OCI-LY3 (cell line): ENCODE measurements at regions not wholly inside any gene's neighbourhood (a gene's known extent, or its start where the extent isn't known, plus 50 kb on each side); places are given as distances from the start of the nearest gene placed in this dataset.

Experiments
- H2AFZ ChIP-seq: fragments of 200-600, 300-600 bp; shearing (Covaris generic); 2 replicates; pipeline ENCODE4 v1.6.0; 2014; ENCODE audit warnings: antibody characterized with exemption, low read depth, low read length
- H3K27ac ChIP-seq: fragments of 200-600, 300-600 bp; sonication (generic); 2 replicates; pipeline ENCODE4 v1.5.1; 2014; ENCODE audit warnings: mild to moderate bottlenecking, low read length, moderate library complexity, mixed read lengths
- H3K27me3 ChIP-seq: fragments of 200-600, 300-600 bp; sonication (generic); 2 replicates; pipeline ENCODE4 v1.6.1; 2014; ENCODE audit warnings: low read depth, low read length, mixed read lengths
- H3K36me3 ChIP-seq: fragments of 200-600, 300-600 bp; sonication (generic); replicated peaks from 2 replicates; pipeline ENCODE3; 2014; ENCODE audit warnings: low read depth, low read length, mixed read lengths
- H3K4me1 ChIP-seq: fragments of 300-600, 200-600 bp; sonication (generic); 2 replicates; pipeline ENCODE4 v1.6.1; 2014; ENCODE audit warnings: low read length, mixed read lengths
- H3K4me2 ChIP-seq: fragments of 200-600, 300-600 bp; sonication (generic); 2 replicates; pipeline ENCODE4 v1.6.1; 2014; ENCODE audit warnings: low read length, mixed read lengths
- H3K4me3 ChIP-seq: fragments of 300-600, 200-600 bp; sonication (generic); 2 replicates; pipeline ENCODE4 v1.5.1; 2014; ENCODE audit warnings: antibody characterized with exemption, mild to moderate bottlenecking, low read length, moderate library complexity
- H3K79me2 ChIP-seq: fragments of 300-600, 200-600 bp; shearing (Covaris generic); 2 replicates; pipeline ENCODE4 v1.6.1; 2014; ENCODE audit warnings: mild to moderate bottlenecking, low read length, mixed read lengths
- H3K9ac ChIP-seq: fragments of 300-600, 200-600 bp; shearing (Covaris generic); 2 replicates; pipeline ENCODE4 v1.6.0; 2014; ENCODE audit warnings: mild to moderate bottlenecking, low read length, moderate library complexity
- H3K9me3 ChIP-seq: fragments of 200-600, 300-600 bp; shearing (Covaris generic); 2 replicates; pipeline ENCODE4 v1.6.1; 2014; ENCODE audit warnings: low read length, mixed read lengths; ENCODE audit not compliant: insufficient read depth
- H4K20me1 ChIP-seq: fragments of 200-600, 300-600 bp; sonication (generic); 2 replicates; pipeline ENCODE4 v1.6.1; 2016; ENCODE audit warnings: low read length, mixed read lengths; ENCODE audit not compliant: insufficient read depth
- CTCF ChIP-seq: fragments of 200-600, 300-600 bp; sonication (generic); IDR thresholded peaks from 2 replicates; pipeline ENCODE4 v1.5.1; 2014; ENCODE audit warnings: antibody characterized with exemption, low read length, low read depth
- EZH2phosphoT487 ChIP-seq: fragments of 200-600 bp; shearing (Covaris generic); IDR thresholded peaks from 2 replicates; pipeline ENCODE4 v1.6.1; 2018; ENCODE audit warnings: antibody characterized with exemption, mixed run types, low read depth

GRCh38 chr5:111954516-111955395, 197.8 kb upstream of the NREP start:
- peak overlapping the region; percentile 63 for H3K27ac ChIP-seq
- no peaks in the 10 kb centered on the region for H3K27me3 ChIP-seq
- no peaks in the 10 kb centered on the region for H3K9me3 ChIP-seq
- H3K4me1 ChIP-seq = peaks cover 30% of the 10 kb centered on the region
- H3K9ac ChIP-seq = peak overlapping the region; percentile 44
- H3K36me3 ChIP-seq = no peaks in the 10 kb centered on the region
- H3K4me2 ChIP-seq = peak overlapping the region; percentile 78
- H3K4me3 ChIP-seq = peak overlapping the region; percentile 58
- peak overlapping the region; percentile 80; the same call in 1 of the 2 replicates for H2AFZ ChIP-seq
- H3K79me2 ChIP-seq = no peaks in the 10 kb centered on the region
- TF ChIP-seq EZH2phosphoT487 (no peak), CTCF (no peak)
- no peaks in the 10 kb centered on the region for H4K20me1 ChIP-seq

GRCh38 chr5:111953351-111954127, 196.5 kb upstream of the NREP start:
- TF ChIP-seq EZH2phosphoT487 = no peak
- TF ChIP-seq CTCF = no peak
- Histone ChIP-seq H3K27ac (no peak overlapping the region), H3K79me2 (no peaks in the 10 kb centered on the region), H3K36me3 (no peaks in the 10 kb centered on the region), H3K4me1 (peaks cover 30% of the 10 kb centered on the region), H3K4me3 (no peak overlapping the region), H3K9ac (no peak overlapping the region), H3K9me3 (no peaks in the 10 kb centered on the region), H3K4me2 (peak overlapping the region; percentile 78), H3K27me3 (no peaks in the 10 kb centered on the region), H2AFZ (no peak overlapping the region), H4K20me1 (no peaks in the 10 kb centered on the region)

- Histone ChIP-seq H3K27me3 (no peaks in the 10 kb centered on the region), H3K79me2 (no peaks in the 10 kb centered on the region), H3K9me3 (no peaks in the 10 kb centered on the region), H3K36me3 (no peaks in the 10 kb centered on the region), H3K4me3 (no peak overlapping the region), H3K27ac (no peak overlapping the region), H3K9ac (no peak overlapping the region), H2AFZ (no peak overlapping the region), H3K4me1 (peaks cover 30% of the 10 kb centered on the region), H3K4me2 (no peak overlapping the region), H4K20me1 (no peaks in the 10 kb centered on the region)
- no peak for TF ChIP-seq CTCF
- TF ChIP-seq EZH2phosphoT487 = no peak
Observed at GRCh38 chr5:111952555-111952954, 195.6 kb upstream of the NREP start.

GRCh38 chr5:111950660-111951059, 193.7 kb upstream of the NREP start:
- no peaks in the 10 kb centered on the region for H3K9me3 ChIP-seq
- TF ChIP-seq CTCF (no peak), EZH2phosphoT487 (no peak)

More at GRCh38 chr5:111950660-111951059, 193.7 kb upstream of the NREP start:
- no peak overlapping the region for H2AFZ ChIP-seq
- H3K27me3 ChIP-seq = no peaks in the 10 kb centered on the region
- H3K79me2 ChIP-seq = no peaks in the 10 kb centered on the region
- no peak overlapping the region for H3K27ac ChIP-seq
- H3K4me2 ChIP-seq = no peak overlapping the region
- no peaks in the 10 kb centered on the region for H3K36me3 ChIP-seq
- H3K9ac ChIP-seq = no peak overlapping the region
- peaks cover 26% of the 10 kb centered on the region for H3K4me1 ChIP-seq
- no peak overlapping the region for H3K4me3 ChIP-seq
- no peaks in the 10 kb centered on the region for H4K20me1 ChIP-seq
